Suprapubic skin (tissue), 3 donors: ENCODE measurements at regions not wholly inside any gene's neighbourhood (a gene's known extent, or its start where the extent isn't known, plus 50 kb on each side); places are given as distances from the start of the nearest gene placed in this dataset.

Experiments used
- EP300 ChIP-seq: sonication (generic); formaldehyde crosslinking; IDR thresholded peaks from one replicate; pipeline ENCODE4 v1.6.1; 2017; ENCODE audit warnings: antibody characterized with exemption
- POLR2A ChIP-seq, 2 donors: fragments of 450-650 bp; IDR thresholded peaks; one replicate each; pipeline ENCODE4 v1.6.1; 2017; ENCODE audit warnings: antibody characterized with exemption in 2 of 2, mild to moderate bottlenecking in 2 of 2, moderate library complexity in 2 of 2
- TF ChIP-seq, protein P1 (sequence below), 2 donors: fragments of 200-600 bp in 1 of 2; fragments of 450-650 bp in 1 of 2; sonication (generic) in 1 of 2; IDR thresholded peaks; one replicate each; pipeline ENCODE4 v1.5.1; 2016 to 2019; ENCODE audit warnings: antibody characterized with exemption in 2 of 2, mild to moderate bottlenecking in 1 of 2, moderate library complexity in 1 of 2

DNA sequence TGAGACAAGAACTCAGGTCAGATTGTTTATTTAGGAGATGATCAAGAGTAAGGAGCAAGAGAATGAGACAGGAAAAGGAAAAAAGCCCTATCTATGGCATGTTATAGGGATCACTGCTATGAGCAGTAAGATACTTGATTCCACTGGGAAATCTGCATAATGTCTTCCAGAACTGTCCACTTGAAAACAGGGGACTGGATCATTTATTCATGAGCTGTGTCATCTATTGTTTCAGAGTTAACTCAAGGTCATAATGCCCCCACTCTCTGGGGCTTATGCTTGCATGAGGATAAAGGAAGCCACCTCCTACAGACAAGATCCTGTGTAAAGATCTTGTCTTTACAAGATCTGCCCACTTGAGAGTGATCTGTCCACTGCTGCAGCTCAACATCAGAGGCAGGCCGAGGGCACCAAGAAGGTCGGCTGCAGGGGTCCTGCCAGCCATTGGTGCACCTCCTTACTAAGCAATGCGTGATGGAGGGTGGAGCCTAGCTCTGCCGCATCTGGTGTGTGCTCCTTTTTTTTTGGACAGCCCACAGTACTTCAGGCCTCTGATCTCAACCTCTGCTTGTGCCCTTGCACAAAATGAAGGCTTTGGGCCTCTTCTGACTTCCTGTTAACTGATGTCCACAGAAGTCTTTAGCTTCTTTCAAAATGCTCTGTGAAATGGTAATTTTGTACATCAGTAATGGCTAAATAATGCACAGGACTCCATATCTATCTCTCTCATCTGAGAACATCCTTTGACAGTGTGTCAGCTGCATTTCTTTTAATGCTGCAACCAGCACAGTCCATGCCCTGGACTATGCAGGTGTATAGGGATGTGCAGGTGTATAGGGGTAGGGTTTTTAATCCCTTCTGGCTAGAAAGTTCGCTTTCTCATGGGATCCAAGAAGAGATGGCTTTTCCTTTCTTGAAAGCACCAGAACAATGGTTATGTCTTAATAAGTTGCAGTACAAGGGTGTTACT lies 95.9 kb upstream of the TRPC3 start:
- TF ChIP-seq, protein P1, sequence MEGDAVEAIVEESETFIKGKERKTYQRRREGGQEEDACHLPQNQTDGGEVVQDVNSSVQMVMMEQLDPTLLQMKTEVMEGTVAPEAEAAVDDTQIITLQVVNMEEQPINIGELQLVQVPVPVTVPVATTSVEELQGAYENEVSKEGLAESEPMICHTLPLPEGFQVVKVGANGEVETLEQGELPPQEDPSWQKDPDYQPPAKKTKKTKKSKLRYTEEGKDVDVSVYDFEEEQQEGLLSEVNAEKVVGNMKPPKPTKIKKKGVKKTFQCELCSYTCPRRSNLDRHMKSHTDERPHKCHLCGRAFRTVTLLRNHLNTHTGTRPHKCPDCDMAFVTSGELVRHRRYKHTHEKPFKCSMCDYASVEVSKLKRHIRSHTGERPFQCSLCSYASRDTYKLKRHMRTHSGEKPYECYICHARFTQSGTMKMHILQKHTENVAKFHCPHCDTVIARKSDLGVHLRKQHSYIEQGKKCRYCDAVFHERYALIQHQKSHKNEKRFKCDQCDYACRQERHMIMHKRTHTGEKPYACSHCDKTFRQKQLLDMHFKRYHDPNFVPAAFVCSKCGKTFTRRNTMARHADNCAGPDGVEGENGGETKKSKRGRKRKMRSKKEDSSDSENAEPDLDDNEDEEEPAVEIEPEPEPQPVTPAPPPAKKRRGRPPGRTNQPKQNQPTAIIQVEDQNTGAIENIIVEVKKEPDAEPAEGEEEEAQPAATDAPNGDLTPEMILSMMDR (IDR thresholded peaks at IDR 0.05), result no peak
- TF ChIP-seq POLR2A (IDR thresholded peaks at IDR 0.05) (no peak), EP300 (no peak)
